IPS DF 19.7 (cell line): ENCODE measurements at regions not wholly inside any gene's neighbourhood (a gene's known extent, or its start where the extent isn't known, plus 50 kb on each side); places are given as distances from the start of the nearest gene placed in this dataset.

Experiments used
- DNase-seq: peaks from one replicate; pipeline ENCODE4 v3.0.0-alpha.2; 2013; ENCODE audit warnings: low read depth, low spot score

DNA sequence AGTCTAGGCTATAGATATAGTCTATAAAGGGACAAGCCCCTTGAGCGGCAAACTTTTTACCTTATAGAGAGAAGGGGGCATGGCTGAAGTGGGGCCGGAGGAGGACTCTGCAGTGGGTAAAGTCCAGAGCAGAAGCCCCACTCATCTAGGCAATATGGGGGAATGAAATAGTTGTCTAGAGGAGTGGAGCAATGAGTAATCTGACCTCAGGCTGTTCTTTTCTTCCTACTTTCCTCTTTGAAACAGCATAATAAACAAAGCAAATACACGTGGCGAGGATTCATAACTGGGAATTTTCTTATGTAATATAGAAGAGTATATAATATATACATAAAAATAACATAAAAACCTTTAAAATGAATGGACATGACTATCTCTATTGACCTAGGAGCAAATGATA, 546.4 kb upstream of the ZNF385D start:
- DNase-seq, result no peak

DNA sequence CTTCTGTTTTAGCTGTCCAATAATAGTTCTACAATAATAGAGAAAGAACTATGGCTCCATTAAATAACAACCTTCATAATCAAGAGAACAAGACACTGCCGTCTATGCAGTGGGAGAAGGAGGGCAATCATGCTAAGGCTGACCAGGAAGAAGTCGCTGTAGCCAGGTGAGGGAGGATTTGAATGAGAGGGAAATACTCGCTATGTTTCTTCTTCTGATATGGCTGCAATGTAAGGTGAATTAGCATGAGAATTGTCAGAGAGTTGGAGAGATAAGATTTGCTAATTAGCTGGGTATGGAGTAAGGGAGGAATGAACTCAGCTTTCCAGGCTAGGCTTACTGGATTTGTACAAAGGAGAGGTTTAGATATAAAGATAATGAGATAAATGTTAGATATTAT, 555.4 kb upstream of the ZNF385D start:
- DNase-seq, result no peak

DNA sequence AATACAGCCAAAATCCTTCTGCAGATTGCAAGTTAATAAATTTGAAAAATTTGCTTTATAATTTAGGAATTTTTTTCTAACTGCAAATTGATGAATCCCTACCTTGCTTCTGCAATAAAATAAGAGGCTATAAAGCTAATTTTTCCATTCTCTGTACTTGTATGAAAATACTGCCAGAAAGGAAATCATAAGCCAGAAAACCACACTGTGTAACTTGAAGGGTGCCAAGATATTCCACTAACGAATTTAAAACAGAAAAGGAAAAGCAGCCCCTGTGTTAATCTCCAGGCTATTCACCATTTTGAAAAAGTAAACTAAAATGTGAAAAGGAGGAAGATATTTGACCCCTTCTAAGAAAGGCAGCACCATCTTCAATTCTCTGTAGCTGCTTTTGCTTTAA, 557.9 kb upstream of the ZNF385D start:
- no peak for DNase-seq

DNA sequence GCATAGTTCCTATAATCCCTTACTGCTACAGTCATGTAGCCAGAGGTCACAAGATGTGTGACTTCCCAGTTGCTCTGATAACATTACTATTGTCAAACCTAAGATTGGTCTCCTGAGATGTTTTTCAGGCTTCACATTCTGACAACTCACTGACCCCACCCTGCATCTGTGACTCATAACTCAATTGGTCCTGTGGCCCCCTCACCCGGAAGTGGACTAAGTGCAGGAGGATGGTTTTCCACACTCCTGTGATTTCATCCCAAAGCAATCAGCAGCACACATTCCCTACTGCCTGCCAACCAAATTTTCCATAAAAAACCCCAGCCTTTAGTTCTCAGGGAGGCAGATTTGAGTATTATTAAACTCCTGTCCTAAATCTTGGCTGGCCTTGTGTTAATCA, 564.9 kb upstream of the ZNF385D start:
- DNase-seq, result no peak

DNA sequence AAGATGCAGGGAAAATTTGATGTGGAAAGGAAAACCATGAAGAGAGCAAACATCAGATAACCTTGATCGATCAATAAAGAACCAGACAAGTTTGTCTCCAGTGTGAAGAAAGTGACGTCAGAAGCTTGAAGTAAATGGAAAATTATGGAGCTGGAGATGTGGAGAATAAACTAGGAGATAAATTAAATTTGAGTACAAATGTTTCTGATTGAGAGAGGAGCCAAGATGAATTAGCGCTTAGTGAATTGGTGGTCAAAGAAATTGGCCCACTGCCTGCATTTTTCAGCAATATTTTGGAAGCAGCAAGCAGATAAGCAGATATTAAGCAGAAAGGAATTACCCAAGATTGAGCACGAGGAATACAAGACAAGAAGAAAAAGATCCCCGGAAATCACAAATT, 567.3 kb upstream of the ZNF385D start:
- no peak for DNase-seq

DNA sequence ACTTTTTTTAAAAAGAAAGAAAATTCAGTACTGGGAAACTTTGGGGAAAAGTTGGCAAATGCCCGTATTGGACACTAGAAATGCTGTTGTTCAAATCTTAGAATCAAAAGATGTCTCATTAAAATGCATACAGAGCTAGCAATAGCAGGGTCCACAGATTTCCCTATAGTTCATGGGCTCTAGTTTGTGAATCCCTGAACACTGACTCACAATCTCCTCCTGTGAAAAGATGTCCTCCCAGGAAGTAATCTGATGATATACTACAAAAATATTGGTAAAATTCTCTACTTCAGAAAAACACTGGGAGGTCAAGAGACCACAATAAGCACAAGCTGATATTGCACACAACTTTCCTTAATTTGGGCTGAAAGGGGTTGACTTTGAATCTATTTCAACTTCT, 568.4 kb upstream of the ZNF385D start:
- DNase-seq, result no peak

DNA sequence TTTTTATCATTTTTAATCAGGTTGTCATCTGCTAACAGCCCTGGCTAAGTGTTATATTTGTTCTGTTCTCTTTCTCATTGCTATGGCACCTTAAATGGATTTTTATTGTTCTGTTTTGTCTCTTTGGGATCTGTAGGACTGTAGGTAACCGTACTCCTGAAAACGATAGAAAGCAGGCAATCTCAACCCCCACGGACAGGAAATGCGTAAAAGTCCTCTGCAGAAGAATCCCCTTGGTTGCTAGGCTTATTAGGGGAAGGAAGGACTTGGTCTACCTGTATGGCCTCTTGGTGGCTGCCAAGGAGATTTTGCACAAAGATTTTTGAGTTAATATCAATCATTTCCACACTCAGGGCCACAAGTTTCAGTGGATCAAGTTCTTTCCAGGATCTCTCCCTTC, 571.9 kb upstream of the ZNF385D start:
- DNase-seq, result peak; percentile 33

DNA sequence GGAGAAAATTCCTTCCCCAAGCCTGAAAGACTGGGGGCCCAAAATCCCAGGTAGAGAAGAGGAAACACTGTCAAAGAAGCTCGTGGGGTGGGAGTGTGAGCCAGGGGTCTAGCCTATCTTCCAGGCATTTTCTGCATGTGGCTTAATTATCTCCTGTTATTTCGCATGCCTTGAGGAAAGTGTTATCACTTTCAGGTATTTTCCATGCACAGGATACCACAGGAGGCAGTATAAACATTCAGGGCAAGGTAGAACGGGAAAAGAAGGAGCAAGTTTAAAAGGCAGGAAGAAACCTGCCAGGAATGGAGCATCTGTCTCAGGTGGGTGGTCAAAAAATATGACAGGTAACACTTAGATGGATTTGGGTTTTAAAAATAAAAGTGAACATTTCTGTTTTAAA, 575.3 kb upstream of the ZNF385D start:
- no peak for DNase-seq

DNA sequence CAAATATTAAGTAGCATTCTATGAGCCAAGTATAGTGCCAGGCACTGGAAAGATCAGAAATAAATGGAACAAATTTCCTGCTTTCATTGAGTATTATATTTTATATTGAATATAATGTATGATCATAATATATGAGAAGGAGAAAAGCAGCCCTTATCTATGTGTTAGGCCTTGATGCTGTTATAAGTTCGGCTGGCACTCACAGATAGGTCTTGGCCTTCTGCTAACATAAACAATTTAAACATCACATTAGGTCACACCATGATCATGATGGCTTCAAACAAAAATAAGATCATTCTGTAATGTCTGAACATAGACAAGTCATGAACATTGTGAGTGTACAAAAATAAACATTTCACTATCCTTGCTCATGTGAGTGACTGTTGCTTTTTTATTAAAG, 584.0 kb upstream of the ZNF385D start:
- no peak for DNase-seq

DNA sequence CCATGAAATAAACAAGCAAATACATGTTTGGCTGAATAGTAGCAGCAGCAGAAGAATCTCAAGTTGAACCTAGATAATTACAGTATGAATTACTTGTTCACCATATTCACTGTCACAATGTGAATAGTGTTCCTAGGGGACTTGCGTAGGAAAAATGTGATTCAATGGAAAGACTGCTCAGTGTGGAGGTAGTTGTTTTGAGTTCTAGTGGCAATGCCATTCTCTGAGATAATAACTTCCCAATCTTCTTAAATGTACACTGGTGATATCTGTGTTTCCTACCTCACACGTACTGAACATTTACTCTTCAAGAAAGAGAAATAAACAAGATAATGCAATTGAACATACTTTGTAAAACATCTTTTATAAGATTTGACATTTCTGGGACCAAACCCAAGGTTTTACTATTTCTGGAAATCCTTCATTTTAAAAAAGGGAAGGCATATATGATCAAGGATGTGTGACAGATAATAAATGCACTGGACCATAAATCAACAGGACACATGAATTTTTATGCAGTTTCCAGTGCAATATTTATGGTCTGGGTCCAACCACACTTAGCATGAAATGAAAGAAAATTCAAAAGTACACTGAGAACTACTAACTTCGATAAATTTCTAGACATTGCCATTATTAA, 598.3 kb upstream of the ZNF385D start:
- DNase-seq, result no peak

DNA sequence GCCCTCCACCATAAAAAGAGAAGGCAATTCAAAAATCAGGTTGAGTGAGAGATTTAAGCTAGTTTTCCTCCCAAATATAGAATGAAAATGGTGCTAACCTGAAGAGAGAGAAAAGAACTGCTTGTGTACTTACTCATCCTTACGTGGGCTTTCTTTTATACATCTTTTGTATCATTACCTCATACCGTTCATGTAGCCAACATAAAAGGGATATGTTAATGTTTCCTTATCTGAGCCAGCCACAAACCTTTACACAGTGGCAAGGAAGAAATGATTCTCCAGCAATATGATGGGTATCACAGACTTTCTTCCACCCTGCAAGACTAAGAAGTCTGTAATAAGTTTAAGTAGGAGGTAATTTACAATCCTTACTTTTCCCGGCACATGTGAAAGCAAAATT, 600.8 kb upstream of the ZNF385D start:
- no peak for DNase-seq

DNA sequence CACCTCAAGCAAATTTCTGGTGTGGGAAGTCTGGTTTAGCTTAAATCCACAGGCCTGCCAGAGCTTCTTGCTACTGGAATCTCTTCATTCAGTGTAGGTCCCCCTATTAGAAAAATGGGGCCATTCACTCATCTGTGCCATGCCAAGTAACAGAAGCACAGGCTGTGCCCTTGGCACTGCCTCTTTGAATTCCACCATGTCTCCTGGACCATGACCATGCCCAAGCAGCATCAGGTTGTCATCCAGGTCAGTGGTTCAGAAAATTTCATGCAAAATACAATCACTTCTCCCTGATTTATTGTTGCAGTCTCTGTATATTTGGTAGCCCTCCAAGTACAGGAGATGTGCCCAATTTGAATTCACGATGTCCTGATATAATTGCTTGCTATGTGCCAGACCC, 602.1 kb upstream of the ZNF385D start:
- DNase-seq, result no peak

DNA sequence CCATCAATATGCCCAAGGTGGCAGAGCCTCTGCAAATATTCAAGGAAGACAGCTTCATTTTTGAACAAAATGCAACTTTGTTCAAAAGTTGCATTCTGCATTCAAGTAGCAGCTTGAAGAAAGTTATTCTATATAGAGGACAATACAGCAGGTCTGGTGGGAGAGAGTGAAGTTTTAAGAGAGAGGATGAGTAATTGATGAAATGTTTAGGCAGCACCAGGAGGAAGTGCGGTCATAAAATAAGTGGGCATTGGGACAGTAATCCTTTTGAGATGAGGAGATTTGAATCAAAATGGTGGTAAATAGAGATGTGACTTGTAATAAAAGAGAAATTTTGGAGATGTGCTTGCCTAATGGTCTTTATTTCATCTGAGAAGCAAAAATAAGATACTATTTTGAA, 607.3 kb upstream of the ZNF385D start:
- no peak for DNase-seq

DNA sequence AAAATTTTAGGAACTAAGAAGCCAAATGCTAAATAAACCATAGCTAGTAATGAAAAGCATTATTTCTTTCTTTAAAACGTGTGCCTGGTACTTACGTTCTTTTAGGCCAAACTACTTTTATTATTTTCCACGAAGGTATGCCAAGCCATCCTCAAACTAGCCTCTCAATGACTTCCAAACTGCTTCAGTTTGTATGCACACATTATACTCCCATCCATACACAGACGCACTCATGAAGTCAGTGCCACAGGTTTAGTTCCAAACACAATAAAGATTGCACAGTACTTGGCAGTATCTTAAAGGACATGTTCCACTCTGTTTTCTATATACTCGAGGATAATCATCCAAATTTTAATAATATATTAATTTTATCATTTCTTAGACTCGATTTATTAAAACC, 609.2 kb upstream of the ZNF385D start:
- no peak for DNase-seq

DNA sequence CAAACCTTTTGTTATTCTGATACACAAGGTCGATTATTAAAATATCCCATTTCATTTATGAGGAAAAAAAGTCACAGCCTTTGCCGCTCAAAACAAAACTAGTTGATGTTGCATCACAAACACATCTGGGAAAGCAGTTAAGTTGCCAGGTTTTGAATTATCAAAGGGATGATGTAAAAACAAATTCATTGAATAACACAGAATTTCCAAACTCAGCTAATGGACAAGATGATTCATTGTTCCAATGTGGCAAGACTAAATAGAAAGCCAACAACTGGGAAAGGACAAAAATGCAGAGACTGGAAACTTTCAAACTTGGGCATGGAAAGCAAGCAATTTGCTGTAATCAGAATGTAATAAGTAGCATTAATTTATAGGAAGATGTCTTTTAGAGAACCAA, 610.0 kb upstream of the ZNF385D start:
- no peak for DNase-seq

DNA sequence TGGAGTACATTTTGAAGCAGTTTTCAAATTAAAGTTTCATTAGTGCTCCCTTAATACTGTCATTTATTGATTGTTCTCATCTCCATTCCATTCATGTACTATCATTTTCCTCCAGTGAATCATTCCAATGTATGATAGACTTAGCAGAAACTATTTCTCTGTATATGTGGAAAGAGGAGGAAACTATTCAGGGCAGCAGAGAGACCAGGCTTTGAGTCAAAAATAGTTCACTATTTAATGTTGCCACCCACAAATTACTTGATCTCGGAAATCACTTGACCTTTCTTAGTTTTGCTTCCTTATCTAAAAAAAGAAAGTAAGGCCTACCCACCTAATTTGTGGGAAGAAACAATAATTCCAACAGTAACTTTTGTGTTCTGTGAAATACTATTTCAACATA, 610.5 kb upstream of the ZNF385D start:
- no peak for DNase-seq

DNA sequence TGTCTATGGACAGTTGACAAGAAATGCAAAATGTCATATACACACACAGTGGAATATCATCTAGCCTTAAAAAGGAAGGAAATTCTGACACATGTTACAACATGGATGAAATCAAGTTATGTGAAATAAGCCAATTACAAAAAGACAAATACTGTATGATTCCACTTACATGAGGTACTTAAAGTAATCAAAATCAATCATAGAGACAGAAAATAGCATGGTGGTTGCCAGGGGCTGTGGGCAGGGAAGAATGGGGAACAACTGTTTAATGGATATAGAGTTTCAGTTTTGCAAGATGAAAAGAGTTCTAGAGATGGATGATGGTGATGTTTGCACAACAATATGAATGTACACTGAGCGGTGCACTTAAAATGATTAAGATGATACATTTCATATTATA, 613.8 kb upstream of the ZNF385D start:
- no peak for DNase-seq

DNA sequence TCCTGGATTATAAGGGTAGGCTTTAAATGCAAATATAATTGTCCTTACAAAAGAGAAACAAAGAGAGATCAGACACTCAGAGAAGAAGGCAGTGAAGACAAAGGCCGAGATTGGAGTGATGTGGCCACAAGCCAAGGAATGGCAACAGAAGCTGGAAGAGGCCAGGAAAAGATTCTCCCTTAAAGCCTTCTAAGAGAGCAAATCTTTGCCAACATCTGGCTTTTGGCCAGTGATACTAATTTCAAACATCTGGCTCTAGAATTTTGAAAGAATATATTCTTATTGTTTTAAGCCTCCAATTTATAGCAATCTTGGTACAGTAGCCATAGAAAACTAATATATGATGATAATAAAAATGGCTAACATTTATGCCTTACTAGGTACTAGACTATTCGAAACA, 615.8 kb upstream of the ZNF385D start:
- DNase-seq, result no peak

DNA sequence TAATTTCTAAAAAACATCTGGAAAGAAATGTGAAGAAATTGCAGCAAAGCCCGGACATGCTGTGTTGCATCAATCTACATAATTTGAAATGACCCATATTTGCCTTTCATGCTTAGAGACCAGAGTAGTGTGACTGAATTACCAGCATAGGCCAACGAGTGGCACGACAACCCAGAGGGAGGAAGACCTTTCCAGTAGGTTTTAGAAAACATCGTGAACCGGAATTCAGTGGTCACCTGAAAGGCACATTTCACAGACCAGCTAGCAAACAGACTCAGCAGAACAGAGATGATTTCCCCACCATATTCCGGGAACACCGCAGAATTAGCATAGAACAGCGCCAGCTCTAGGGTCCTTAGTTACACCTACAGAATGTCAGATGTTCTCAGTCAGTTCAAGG, 620.0 kb upstream of the ZNF385D start:
- no peak for DNase-seq

DNA sequence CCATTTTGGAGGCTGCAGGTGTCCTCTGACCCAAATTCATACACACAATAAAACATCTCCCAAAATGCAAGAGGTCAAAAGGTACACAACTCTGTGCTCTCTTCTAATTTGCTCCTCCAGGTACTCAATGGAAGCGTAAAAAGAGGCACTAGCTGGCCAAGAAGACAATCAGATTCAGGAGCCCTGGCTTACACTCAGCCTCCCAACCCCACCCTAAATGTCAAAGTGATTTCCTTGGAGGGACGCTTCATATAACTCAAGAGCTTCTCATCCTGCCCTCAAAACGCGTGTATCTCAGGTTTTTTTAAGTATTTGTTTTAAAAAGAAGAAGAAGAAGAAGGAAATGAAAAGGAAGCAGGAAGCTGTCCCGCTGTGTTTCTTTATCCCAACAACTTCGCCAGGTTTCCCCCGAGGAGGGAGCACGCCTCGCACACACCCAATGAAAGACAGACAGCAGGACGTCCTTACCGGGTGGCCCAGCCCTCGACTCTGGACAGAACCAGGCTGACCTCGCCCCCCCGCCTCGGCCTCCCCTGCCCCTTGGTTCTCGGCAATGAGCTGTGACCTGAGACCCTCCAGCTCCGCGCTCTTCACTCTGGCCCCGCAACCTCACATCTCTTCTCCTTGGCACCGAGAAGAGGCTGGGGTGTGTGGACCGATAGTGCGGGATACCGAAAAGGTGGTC, 620.7 kb upstream of the ZNF385D start:
- DNase-seq, result peak; percentile 30

DNA sequence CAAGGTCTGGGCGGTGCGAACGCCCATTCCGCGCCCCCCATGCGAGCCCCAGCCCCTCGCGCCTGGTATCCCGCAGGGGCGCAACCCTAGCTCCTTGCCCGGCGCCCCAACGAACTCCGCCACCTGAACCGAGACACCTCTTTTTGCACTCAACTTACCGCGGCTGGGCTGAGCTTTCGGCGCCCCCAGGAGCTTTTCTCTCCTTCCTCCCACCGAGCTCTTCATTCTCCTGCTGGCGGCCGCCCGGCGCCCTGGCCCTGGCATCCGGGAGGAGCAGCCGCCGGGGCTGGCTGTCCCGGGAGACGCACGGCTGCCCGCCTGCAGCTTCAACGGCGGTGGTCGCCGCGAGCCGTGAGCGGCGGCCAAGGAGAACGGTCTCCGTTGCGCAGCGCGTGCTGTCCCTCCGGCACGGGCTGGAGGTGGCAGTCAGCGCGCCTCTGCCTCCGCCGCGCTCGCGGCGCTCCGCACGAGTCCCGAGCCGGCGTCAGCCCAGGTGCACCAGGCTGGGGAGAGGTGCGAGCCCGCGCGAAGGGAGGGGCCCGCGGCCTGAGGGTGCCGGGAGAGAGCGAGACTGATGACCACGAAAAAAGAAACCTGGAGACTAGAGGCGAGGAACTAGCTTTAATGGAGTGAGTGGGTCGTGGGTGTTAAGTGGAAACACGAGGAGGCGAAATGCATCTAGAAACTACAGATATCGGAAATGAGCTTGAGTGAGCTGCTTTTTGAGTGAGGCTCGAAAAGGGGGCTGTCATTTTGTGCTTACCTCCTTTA, 621.5 kb upstream of the ZNF385D start:
- no peak for DNase-seq

DNA sequence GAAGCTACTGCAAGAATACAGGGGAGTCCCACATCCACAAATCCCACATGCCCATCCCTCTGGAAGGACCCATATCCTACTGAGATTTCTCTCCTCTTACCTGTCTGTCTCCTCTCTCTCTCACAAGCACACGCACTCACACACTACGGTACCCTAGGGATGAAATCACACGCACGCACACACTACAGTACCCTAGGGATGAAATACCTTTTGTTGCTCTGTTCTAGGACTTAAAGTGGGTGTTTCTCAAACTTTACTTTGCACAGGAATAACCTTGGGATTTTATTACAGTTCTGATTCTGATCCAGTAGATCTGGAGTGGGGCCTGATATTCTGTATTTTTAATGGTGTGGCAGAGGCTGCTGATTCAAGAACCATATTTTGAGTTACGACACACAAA, 622.2 kb upstream of the ZNF385D start:
- no peak for DNase-seq

DNA sequence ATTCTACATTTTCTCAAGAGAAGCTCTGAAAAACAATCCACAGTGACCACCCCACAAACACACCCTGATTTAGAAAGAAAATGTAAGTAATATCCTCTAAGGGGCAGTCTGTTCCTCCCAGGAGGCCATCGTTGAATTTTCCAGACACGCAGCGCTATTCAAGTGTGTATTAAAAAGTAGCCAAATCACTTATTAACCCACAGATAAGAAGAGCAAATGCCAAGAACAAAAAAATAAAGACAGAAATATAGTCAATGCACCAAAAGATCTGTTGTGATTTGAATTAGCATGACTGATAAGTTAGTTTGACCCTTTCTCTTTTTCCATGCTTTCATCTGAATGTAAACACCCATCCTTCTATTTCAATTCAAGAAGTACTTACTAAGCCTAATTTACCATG, 622.8 kb upstream of the ZNF385D start:
- no peak for DNase-seq
